ENCODE measurements at regions not wholly inside any gene's neighbourhood (a gene's known extent, or its start where the extent isn't known, plus 50 kb on each side); places are given as distances from the start of the nearest gene placed in this dataset.
"Not testable (repeated sequence)": the region's sequence is repeated elsewhere in the genome, so short reads cannot be mapped to it uniquely, and the experiment has no call there.

GRCh38 chr14:106475214-106475613, 948.8 kb downstream of the TMEM121 start:
- H3K4me3 ChIP-seq (ENCODE audit: low read depth in 1 of 5, low read length in 5 of 5); H3K4me1 ChIP-seq (ENCODE audit: control insufficient read depth in 5 of 5, insufficient read depth in 5 of 5, low read length in 5 of 5); H3K36me3 ChIP-seq (ENCODE audit: control insufficient read depth in 5 of 5, insufficient read depth in 5 of 5, low read length in 5 of 5); H3K27ac ChIP-seq (ENCODE audit: low read depth, low read length); H3K9me3 ChIP-seq (ENCODE audit: control insufficient read depth in 5 of 5, low read length in 5 of 5); H3K9ac ChIP-seq (ENCODE audit: low read length in 5 of 5); H3K27me3 ChIP-seq (ENCODE audit: control insufficient read depth in 5 of 5, insufficient read depth in 4 of 5, low read length in 5 of 5): not testable (repeated sequence)

GRCh38 chr14:106477600-106477999, 951.2 kb downstream of the TMEM121 start:
- not testable (repeated sequence) for H3K4me3 ChIP-seq (ENCODE audit: low read depth in 1 of 5, low read length in 5 of 5); H3K9me3 ChIP-seq (ENCODE audit: control insufficient read depth in 5 of 5, low read length in 5 of 5); H3K4me1 ChIP-seq (ENCODE audit: control insufficient read depth in 5 of 5, insufficient read depth in 5 of 5, low read length in 5 of 5); H3K27me3 ChIP-seq (ENCODE audit: control insufficient read depth in 5 of 5, insufficient read depth in 4 of 5, low read length in 5 of 5); H3K9ac ChIP-seq (ENCODE audit: low read length in 5 of 5); H3K27ac ChIP-seq (ENCODE audit: low read depth, low read length); H3K36me3 ChIP-seq (ENCODE audit: control insufficient read depth in 5 of 5, insufficient read depth in 5 of 5, low read length in 5 of 5)

- H3K9me3 ChIP-seq (ENCODE audit: control insufficient read depth in 5 of 5, low read length in 5 of 5); H3K4me3 ChIP-seq (ENCODE audit: low read depth in 1 of 5, low read length in 5 of 5); H3K4me1 ChIP-seq (ENCODE audit: control insufficient read depth in 5 of 5, insufficient read depth in 5 of 5, low read length in 5 of 5); H3K27me3 ChIP-seq (ENCODE audit: control insufficient read depth in 5 of 5, insufficient read depth in 4 of 5, low read length in 5 of 5); H3K9ac ChIP-seq (ENCODE audit: low read length in 5 of 5); H3K27ac ChIP-seq (ENCODE audit: low read depth, low read length); H3K36me3 ChIP-seq (ENCODE audit: control insufficient read depth in 5 of 5, insufficient read depth in 5 of 5, low read length in 5 of 5): not testable (repeated sequence)
Measured at GRCh38 chr14:106480287-106480686, 953.9 kb downstream of the TMEM121 start.

- not testable (repeated sequence) for H3K9ac ChIP-seq (ENCODE audit: low read length in 5 of 5); H3K27me3 ChIP-seq (ENCODE audit: control insufficient read depth in 5 of 5, insufficient read depth in 4 of 5, low read length in 5 of 5); H3K4me3 ChIP-seq (ENCODE audit: low read depth in 1 of 5, low read length in 5 of 5); H3K9me3 ChIP-seq (ENCODE audit: control insufficient read depth in 5 of 5, low read length in 5 of 5); H3K36me3 ChIP-seq (ENCODE audit: control insufficient read depth in 5 of 5, insufficient read depth in 5 of 5, low read length in 5 of 5); H3K27ac ChIP-seq (ENCODE audit: low read depth, low read length); H3K4me1 ChIP-seq (ENCODE audit: control insufficient read depth in 5 of 5, insufficient read depth in 5 of 5, low read length in 5 of 5)
Measured at GRCh38 chr14:106482213-106482612, 955.8 kb downstream of the TMEM121 start.

- Histone ChIP-seq H3K27ac (ENCODE audit: low read depth, low read length) (no peak overlapping the region), H3K36me3 (ENCODE audit: control insufficient read depth in 5 of 5, insufficient read depth in 5 of 5, low read length in 5 of 5) (no peaks in the 10 kb centered on the region), H3K9ac (ENCODE audit: low read length in 5 of 5) (no peak overlapping the region), H3K4me1 (ENCODE audit: control insufficient read depth in 5 of 5, insufficient read depth in 5 of 5, low read length in 5 of 5) (no peaks in the 10 kb centered on the region), H3K27me3 (ENCODE audit: control insufficient read depth in 5 of 5, insufficient read depth in 4 of 5, low read length in 5 of 5) (peaks cover 0 to 4% (median 2%) of the 10 kb centered on the region in 5 donors), H3K9me3 (ENCODE audit: control insufficient read depth in 5 of 5, low read length in 5 of 5) (peaks cover 0 to 3% (median 0%) of the 10 kb centered on the region in 5 donors), H3K4me3 (ENCODE audit: low read depth in 1 of 5, low read length in 5 of 5) (no peak overlapping the region)
Measured at GRCh38 chr14:106487600-106487999, 961.2 kb downstream of the TMEM121 start.

GRCh38 chr14:106488291-106488690, 961.9 kb downstream of the TMEM121 start:
- no peak overlapping the region for H3K9ac ChIP-seq (ENCODE audit: low read length in 5 of 5)
- H3K4me3 ChIP-seq (ENCODE audit: low read depth in 1 of 5, low read length in 5 of 5), result no peak overlapping the region
- no peaks in the 10 kb centered on the region for H3K36me3 ChIP-seq (ENCODE audit: control insufficient read depth in 5 of 5, insufficient read depth in 5 of 5, low read length in 5 of 5)
- H3K9me3 ChIP-seq (ENCODE audit: control insufficient read depth in 5 of 5, low read length in 5 of 5), result peaks cover 0 to 3% (median 0%) of the 10 kb centered on the region in 5 donors
- H3K27me3 ChIP-seq (ENCODE audit: control insufficient read depth in 5 of 5, insufficient read depth in 4 of 5, low read length in 5 of 5), result peaks cover 0 to 4% (median 2%) of the 10 kb centered on the region in 5 donors
- no peak overlapping the region for H3K27ac ChIP-seq (ENCODE audit: low read depth, low read length)
- H3K4me1 ChIP-seq (ENCODE audit: control insufficient read depth in 5 of 5, insufficient read depth in 5 of 5, low read length in 5 of 5), result no peaks in the 10 kb centered on the region

GRCh38 chr14:106489112-106489881, 962.9 kb downstream of the TMEM121 start:
- Histone ChIP-seq H3K9me3 (ENCODE audit: control insufficient read depth in 5 of 5, low read length in 5 of 5) (peaks cover 0 to 3% (median 0%) of the 10 kb centered on the region in 5 donors), H3K4me1 (ENCODE audit: control insufficient read depth in 5 of 5, insufficient read depth in 5 of 5, low read length in 5 of 5) (no peaks in the 10 kb centered on the region), H3K9ac (ENCODE audit: low read length in 5 of 5) (no peak overlapping the region), H3K36me3 (ENCODE audit: control insufficient read depth in 5 of 5, insufficient read depth in 5 of 5, low read length in 5 of 5) (no peaks in the 10 kb centered on the region), H3K27ac (ENCODE audit: low read depth, low read length) (no peak overlapping the region), H3K27me3 (ENCODE audit: control insufficient read depth in 5 of 5, insufficient read depth in 4 of 5, low read length in 5 of 5) (peaks cover 0 to 4% (median 2%) of the 10 kb centered on the region in 5 donors), H3K4me3 (ENCODE audit: low read depth in 1 of 5, low read length in 5 of 5) (no peak overlapping the region)

GRCh38 chr14:106490442-106490841, 964.1 kb downstream of the TMEM121 start:
- peaks cover 0 to 3% (median 0%) of the 10 kb centered on the region in 5 donors for H3K9me3 ChIP-seq (ENCODE audit: control insufficient read depth in 5 of 5, low read length in 5 of 5)

GRCh38 chr14:106491851-106492250, 965.5 kb downstream of the TMEM121 start:
- H3K9ac ChIP-seq (ENCODE audit: low read length in 5 of 5), result no peak overlapping the region
- peaks cover 0 to 4% (median 3%) of the 10 kb centered on the region in 5 donors for H3K27me3 ChIP-seq (ENCODE audit: control insufficient read depth in 5 of 5, insufficient read depth in 4 of 5, low read length in 5 of 5)

More at GRCh38 chr14:106490442-106490841, 964.1 kb downstream of the TMEM121 start:
- H3K4me3 ChIP-seq (ENCODE audit: low read depth in 1 of 5, low read length in 5 of 5), result no peak overlapping the region
- H3K27me3 ChIP-seq (ENCODE audit: control insufficient read depth in 5 of 5, insufficient read depth in 4 of 5, low read length in 5 of 5), result peaks cover 0 to 4% (median 3%) of the 10 kb centered on the region in 5 donors
- no peak overlapping the region for H3K27ac ChIP-seq (ENCODE audit: low read depth, low read length)
- H3K4me1 ChIP-seq (ENCODE audit: control insufficient read depth in 5 of 5, insufficient read depth in 5 of 5, low read length in 5 of 5), result no peaks in the 10 kb centered on the region
- no peaks in the 10 kb centered on the region for H3K36me3 ChIP-seq (ENCODE audit: control insufficient read depth in 5 of 5, insufficient read depth in 5 of 5, low read length in 5 of 5)
- no peak overlapping the region for H3K9ac ChIP-seq (ENCODE audit: low read length in 5 of 5)

GRCh38 chr14:106493962-106494823, 967.8 kb downstream of the TMEM121 start:
- Histone ChIP-seq H3K4me1 (ENCODE audit: control insufficient read depth in 5 of 5, insufficient read depth in 5 of 5, low read length in 5 of 5) (no peaks in the 10 kb centered on the region), H3K36me3 (ENCODE audit: control insufficient read depth in 5 of 5, insufficient read depth in 5 of 5, low read length in 5 of 5) (no peaks in the 10 kb centered on the region), H3K4me3 (ENCODE audit: low read depth in 1 of 5, low read length in 5 of 5) (peak overlapping the region in 3 of 5 donors; percentile 2 to 47 (median 36)), H3K9me3 (ENCODE audit: control insufficient read depth in 5 of 5, low read length in 5 of 5) (peaks cover 0 to 3% (median 0%) of the 10 kb centered on the region in 5 donors), H3K27ac (ENCODE audit: low read depth, low read length) (no peak overlapping the region), H3K9ac (ENCODE audit: low read length in 5 of 5) (peak overlapping the region in 1 of 5 donors; percentile 44), H3K27me3 (ENCODE audit: control insufficient read depth in 5 of 5, insufficient read depth in 4 of 5, low read length in 5 of 5) (peaks cover 0 to 4% (median 3%) of the 10 kb centered on the region in 5 donors)

More at GRCh38 chr14:106491851-106492250, 965.5 kb downstream of the TMEM121 start:
- no peak overlapping the region for H3K4me3 ChIP-seq (ENCODE audit: low read depth in 1 of 5, low read length in 5 of 5)
- H3K36me3 ChIP-seq (ENCODE audit: control insufficient read depth in 5 of 5, insufficient read depth in 5 of 5, low read length in 5 of 5), result no peaks in the 10 kb centered on the region
- no peaks in the 10 kb centered on the region for H3K4me1 ChIP-seq (ENCODE audit: control insufficient read depth in 5 of 5, insufficient read depth in 5 of 5, low read length in 5 of 5)
- H3K27ac ChIP-seq (ENCODE audit: low read depth, low read length), result no peak overlapping the region
- H3K9me3 ChIP-seq (ENCODE audit: control insufficient read depth in 5 of 5, low read length in 5 of 5), result peaks cover 0 to 3% (median 0%) of the 10 kb centered on the region in 5 donors
